Right renal pelvis (tissue), 4 donors: ENCODE measurements at regions not wholly inside any gene's neighbourhood (a gene's known extent, or its start where the extent isn't known, plus 50 kb on each side); places are given as distances from the start of the nearest gene placed in this dataset.

ENCODE experiments used
- DNase-seq, 4 donors: peaks; one replicate each; pipeline ENCODE4 v3.0.0-alpha.2; 2013; ENCODE audit warnings: low read depth in 4 of 4, low spot score in 3 of 4, missing footprints in 1 of 4

DNA sequence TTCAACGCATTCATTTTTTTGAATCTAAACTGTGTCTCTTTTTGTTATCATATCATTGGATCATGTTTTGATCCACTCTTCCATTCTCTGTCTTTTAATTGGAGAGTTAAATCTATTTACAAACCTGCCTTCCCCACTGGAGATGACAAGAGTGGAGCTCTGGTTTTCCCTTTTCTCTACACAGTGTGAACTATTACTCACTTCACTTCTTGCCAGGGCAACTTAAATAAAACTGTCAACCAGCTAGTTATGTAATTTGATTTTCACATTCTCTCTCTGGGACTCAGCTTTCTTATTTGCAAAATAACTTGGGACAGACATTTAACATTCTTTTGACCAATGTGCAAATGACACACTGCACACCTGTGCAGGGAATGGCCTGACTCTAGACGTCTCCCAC is 230.8 kb upstream of the CST7 start:
- no peak for DNase-seq

DNA sequence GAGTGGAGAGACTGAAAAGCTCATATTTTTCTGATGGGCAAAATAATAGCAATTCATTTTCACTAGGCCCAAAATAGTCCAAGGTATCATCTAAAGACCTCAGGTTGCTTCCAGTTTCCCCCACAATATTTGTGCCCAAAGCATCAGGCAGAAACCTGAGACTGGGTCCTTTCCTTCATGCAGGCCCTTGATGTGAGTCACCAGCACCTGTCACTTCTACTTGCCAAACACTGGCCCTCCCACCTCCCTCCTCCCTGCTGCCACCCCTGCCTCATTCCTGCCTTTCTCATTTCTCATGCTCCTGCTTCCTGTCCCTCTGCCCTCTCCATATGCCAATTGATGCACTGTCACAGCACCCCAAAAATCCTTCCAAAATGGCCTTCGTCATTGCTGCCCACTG is 230.4 kb upstream of the CST7 start:
- DNase-seq: no peak

DNA sequence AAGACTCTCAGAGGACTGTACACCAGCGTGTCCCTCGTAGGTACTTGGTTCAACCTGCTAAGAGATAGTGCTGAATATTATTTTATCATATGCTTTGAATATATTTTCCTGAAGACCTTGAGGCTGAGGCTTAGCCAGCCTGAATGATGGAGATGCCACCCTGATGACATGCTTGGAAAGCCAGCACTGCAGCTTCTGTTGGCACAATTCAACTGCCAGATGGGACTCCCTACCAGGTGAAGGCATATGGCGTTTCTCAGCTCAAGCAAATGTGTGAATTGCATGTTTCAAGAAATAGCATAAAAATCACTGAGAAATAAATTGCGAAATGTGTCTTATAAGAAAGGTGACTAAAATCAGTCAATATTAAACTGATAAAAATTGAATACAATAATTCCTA is 228.1 kb upstream of the CST7 start:
- no peak for DNase-seq

DNA sequence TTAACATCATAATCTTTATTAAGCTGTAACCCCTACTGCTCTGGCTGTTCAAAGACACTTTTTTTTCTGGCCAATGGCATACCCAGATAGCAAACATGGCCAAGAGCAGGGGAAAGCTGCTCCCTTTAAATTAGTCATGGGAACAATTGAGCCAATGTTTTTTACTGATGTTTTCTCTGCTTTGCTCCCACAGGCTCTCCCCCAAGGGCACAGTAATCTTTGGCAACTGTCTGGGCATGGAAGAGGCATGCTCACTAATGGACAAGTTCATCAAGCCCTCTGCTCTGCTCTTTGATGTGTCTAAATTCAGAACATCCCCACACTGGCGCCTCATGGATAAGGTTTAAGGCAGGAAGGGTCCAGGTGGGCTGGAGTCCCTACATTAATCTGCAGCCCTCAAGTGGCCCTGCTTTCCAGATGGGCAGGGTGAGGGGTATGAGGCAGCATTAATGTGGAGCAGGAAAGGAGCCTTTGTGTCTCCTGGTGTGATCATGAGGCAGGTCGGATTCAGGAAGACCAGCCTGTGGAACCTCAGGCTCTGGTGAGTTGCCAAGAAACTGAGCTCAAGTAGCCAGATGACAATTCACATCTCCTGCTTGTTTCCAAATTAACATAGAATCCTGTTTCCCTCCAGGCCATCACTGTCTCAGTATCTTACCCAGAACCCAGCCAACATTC is 227.0 kb upstream of the CST7 start:
- DNase-seq: no peak

DNA sequence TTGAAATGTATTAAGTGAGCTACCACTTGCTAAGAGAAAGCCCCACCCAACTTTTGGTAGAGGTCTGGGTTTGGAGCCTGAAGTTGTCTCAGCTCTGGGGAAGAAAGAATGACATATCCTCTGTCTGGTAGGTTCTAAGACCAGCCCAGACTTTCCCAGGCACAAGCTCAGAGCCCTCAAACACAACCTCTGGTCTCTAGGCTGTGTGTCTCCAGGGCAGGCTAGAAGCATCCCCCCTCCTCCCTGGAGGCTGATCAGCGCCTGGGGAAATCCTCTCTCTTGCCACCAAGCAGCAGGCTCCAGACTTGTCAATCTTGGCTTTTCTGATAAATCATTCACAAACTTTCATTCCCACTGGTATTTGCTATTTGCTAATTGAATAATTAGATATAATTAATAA is 226.5 kb upstream of the CST7 start:
- DNase-seq: no peak

DNA sequence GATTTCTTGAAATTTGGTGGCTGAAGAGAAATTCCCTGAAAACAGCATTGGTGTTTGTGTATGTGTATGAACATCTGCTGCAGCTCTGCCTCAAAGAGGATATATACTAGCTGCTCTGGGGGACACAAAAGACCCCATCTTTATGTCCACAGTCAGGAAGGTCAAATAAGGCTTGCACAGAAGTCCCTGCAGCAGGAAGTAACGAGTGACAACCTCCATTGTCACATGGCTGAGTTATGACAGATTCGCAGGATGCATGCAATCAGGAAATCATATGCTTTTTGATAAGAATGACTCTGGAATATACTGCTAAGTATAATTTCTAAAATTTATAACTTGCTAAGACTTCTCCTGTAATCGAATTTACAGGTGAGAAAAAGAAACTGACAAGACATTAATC is 225.9 kb upstream of the CST7 start:
- DNase-seq: no peak

DNA sequence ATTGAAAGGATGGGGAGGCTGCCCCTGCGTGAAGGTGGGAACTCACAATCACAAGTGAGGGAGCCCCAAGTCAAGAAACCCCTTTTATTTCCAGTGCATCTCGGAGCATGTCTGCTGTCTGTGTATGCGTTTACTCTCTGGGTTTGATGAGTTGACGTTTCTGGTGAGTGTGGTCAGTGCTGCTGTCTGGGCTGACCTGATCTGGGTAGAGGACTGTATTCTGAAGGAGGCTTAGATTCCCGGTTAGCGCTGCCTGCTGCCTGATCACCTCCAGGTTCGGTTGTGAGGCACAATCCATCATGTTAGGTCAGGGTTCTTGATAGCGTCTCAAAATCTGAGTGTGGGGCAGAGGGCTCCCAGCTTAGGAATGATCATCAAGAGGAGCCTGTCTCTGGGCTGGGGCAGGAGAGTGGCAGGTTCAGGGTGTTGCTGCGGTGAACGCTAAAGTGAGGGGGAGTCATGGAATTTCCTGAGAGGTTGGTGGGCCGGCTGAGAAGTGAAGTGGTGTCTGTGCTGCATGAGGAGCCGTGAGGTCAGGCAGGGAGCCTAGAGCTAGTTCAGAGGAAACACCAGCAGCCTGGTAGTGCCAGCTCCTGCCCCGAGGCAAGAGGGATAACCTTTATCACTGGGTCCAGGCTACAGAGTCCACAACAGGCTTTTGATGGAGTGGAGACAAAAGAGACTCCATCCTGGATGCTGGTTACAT is 225.3 kb upstream of the CST7 start:
- DNase-seq: no peak

DNA sequence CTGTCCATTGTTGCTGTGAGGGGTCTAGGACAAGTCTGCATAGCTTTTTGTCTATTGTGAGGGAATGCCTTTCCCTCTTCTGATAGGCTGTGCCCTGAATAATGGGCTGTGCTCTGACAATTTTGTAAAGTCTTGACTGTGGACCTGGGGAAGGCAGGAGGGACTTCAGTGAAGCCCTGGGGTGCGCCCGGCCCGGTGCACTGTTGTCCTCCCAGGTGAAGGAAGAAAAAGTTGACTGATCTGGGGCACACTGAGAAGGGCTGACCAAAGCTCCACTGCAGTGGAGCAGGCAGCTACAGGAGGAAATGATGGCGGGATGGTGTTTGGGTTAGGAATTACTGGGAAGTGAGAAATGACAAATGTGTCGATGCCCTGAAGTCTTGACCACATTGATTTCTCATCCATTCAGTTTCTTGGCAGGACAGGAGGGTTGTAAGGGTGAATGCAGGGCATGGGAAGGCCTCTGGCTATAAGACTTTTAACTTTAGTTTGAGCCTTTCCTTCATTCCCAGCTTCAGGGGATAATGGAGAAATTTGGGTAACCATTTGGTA is 224.0 kb upstream of the CST7 start:
- no peak for DNase-seq

DNA sequence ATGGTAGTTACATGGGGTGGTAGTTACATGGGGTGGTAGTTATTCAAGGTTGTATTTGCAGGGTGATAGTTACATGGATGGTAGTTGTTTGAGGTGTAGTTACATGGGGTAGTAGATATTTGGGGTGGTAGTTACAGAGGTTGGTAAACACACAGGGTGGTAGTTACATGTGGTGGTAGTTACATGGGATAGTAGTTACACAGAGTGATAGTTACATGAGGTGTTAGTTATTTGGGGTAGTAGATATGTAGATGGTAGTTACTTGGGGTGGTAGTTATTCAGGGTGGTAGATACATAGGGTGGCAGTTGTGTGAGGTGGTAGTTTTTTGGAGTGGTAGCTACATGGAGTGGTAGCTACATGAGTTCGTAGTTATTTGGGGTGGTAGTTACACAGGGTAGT is 221.3 kb upstream of the CST7 start:
- DNase-seq: no peak

GRCh38 chr20:24729896-24730605 is 219.0 kb upstream of the CST7 start:
- DNase-seq: no peak

DNA sequence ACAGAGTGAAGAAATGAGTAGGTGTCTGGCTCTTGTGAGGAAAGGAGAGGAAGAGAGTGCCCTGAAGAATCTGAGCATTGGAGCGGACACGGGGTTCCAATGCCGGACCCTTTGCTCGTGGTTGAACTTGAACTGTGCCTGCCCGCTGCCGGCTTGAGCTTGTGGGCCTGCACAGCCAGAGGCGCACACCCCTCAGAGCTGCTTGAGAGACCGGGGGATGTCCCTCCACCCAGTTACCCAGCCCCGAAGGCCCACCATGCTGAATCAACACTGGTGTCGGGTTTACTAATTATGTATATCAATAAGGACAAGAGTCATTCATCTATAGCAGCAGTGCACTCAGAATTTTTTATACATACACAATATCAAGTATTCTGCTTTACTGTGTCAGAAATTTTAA is 218.3 kb upstream of the CST7 start:
- no peak for DNase-seq

- DNase-seq: no peak
These were observed 217.8 kb upstream of the CST7 start for GRCh38 chr20:24731312-24731711.

DNA sequence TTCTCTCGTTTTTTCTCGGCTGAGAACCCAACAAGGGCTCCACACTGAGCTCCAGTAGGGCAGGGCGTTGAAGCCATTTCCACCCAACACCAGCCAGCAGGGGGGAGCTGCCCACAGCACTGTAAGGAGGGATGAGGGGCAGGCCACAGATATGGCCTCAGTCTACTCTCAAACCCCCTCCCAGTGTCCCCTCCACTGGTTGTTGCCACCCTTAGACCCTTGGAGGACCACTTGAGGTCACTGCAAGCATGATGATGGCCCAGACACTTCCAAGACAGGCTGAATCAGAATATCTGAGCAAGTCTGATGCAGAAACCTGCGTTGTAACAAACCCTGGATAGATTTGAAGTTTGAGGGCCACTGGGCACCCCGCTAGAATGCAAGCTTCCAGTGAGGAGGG is 217.0 kb upstream of the CST7 start:
- no peak for DNase-seq

- DNase-seq: no peak
These were observed 216.5 kb upstream of the CST7 start for GRCh38 chr20:24732599-24732998.

DNA sequence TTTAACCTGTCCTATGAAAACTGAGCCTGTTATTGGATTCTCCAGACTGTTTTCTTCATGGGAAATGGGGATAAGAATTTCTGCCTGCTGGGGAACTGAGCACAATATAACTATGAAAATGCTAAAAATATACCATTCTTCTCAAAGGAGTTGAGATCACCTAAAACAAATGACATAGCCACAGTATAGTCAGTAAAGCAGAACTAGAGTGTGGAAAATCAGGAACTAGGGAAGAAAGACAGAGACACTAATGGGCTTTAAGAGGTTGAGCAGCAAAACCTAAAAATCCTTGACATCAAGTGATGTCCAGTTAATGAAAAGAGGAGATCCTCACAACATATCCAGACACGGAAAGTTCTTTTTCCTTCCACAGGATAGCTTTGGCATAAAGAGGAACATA is 215.7 kb upstream of the CST7 start:
- no peak for DNase-seq

DNA sequence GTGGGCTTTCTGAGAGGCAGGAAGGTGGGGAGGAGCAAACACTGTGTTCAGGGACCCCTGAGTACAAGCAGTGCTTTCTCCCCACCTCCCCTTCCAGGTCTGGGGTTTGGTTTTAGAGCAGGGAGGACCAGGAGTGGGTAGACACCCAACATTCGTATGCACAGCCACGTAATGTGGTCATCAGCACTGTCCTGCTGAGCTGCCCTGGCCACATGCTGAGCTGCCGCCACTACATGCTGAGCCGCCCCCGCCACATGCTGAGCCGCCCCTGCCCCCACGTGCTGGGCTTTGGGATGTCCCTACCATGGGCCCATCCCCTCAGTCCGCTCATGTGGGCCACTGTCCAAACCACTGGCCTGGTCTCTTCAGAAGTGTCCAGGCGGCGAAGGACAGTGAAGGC is 214.9 kb upstream of the CST7 start:
- no peak for DNase-seq

GRCh38 chr20:24735263-24735662 is 213.8 kb upstream of the CST7 start:
- DNase-seq: no peak

DNA sequence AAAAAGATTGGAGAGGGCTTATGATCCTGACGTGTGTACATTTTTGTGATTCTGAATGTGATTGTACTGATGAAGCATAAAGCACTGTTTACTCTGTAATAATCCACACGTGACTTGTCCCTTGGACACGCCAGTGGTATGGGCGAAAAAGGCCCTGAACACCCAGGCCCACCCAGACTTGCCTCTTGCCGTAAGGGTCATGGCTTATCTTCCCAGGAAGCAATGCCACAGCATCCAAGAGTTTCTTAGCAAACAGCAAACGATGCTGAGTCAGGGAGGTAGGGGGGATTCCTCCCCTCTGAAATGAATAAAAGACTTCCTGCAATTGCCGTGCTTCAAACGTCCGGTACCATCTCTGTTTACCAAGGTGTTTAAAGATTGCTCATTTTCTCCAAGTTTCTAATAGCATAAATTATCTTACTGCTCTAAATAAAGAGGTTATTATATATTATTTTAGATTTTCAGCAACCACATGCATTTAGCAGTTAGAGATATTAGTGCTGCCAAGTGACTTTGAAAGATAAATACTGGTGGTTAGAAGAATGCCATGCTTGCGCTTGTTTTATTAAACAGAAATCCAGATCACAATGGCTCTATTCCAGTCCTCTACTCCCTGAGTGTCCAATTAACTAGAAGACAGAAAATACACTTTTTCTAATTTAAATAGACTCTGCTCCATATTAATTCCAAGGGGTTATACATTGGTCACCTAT is 212.8 kb upstream of the CST7 start:
- no peak for DNase-seq

DNA sequence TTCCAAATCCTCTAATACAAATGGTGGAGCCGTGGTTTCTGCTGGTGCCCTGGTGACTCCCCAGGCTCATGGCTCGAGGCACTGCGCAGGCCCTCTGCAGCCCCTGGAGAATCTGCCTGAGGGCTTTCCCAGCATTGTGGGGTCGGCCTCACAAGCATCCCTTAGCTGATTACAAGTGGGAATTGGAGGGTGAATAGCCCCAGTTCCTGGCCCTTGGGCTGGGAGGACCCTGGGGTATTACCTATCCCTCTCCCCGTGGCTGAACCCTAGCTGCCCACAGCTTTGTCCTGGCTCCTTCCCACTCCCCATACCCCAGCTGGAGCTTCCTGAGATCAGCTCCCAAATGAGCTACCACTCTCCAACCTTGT is 212.2 kb upstream of the CST7 start:
- no peak for DNase-seq

- DNase-seq: no peak
These were observed 211.7 kb upstream of the CST7 start for GRCh38 chr20:24737212-24737850.
